HUDEP-2 (cell line): ENCODE measurements at regions not wholly inside any gene's neighbourhood (a gene's known extent, or its start where the extent isn't known, plus 50 kb on each side); places are given as distances from the start of the nearest gene placed in this dataset.

Experiments used
- DNase-seq, 76 experiments: peaks; one replicate each; lab custom pipeline; 2025; ENCODE audit not compliant: unreplicated experiment in 76 of 76; lab: John Stamatoyannopoulos, UW

GRCh38 chr2:42853549-42854206, 61.3 kb upstream of the HAAO start:
- no peak for DNase-seq

GRCh38 chr2:42852798-42853197, 60.4 kb upstream of the HAAO start:
- no peak for DNase-seq

- no peak for DNase-seq
Measured at GRCh38 chr2:42851740-42852250, 59.4 kb upstream of the HAAO start.

GRCh38 chr2:42851186-42851585, 58.8 kb upstream of the HAAO start:
- no peak for DNase-seq

- no peak for DNase-seq
Measured at GRCh38 chr2:42850016-42850805, 57.8 kb upstream of the HAAO start.

- DNase-seq: no peak
Measured at GRCh38 chr2:42849311-42849710, 56.9 kb upstream of the HAAO start.

GRCh38 chr2:42848726-42849290, 56.4 kb upstream of the HAAO start:
- no peak for DNase-seq

GRCh38 chr2:42848265-42848664, 55.9 kb upstream of the HAAO start:
- DNase-seq: no peak

- no peak for DNase-seq
Measured at GRCh38 chr2:42847596-42848151, 55.3 kb upstream of the HAAO start.

GRCh38 chr2:42846932-42847595, 54.7 kb upstream of the HAAO start:
- no peak for DNase-seq

GRCh38 chr2:42846026-42846425, 53.6 kb upstream of the HAAO start:
- DNase-seq: no peak

- no peak for DNase-seq
Measured at GRCh38 chr2:42844901-42845821, 52.8 kb upstream of the HAAO start.

GRCh38 chr2:42844366-42844765, 52.0 kb upstream of the HAAO start:
- DNase-seq: no peak

- DNase-seq: no peak
Measured at GRCh38 chr2:42843611-42844010, 51.2 kb upstream of the HAAO start.

GRCh38 chr2:42843131-42843530, 50.7 kb upstream of the HAAO start:
- DNase-seq: no peak

- no peak for DNase-seq
Measured at GRCh38 chr2:42842466-42842865, 50.1 kb upstream of the HAAO start.
